ENCODE measurements at regions not wholly inside any gene's neighbourhood (a gene's known extent, or its start where the extent isn't known, plus 50 kb on each side); places are given as distances from the start of the nearest gene placed in this dataset.

DNA sequence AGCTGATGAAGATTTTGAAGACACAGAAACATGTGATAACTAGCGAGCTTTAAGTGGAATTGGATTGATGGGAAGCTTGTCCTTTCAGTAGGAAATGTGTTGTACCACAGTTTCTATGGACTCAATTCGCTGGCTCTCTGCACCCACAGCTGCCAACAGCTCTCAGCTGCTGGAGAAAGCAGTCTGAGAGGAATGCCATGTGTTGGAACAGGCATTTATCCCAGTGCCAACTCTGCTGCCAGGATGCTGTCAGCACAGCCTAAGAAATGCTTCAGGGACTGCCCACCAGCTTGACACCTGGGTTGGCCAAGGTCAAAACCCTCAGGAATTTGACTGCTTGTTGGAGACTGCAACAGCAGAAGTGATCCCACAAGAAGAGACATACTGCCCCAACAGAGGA, 193.0 kb upstream of the THSD7B start:
- DNase-seq (ENCODE audit: low read depth in 1 of 2, low spot score in 1 of 2), result no peak

DNA sequence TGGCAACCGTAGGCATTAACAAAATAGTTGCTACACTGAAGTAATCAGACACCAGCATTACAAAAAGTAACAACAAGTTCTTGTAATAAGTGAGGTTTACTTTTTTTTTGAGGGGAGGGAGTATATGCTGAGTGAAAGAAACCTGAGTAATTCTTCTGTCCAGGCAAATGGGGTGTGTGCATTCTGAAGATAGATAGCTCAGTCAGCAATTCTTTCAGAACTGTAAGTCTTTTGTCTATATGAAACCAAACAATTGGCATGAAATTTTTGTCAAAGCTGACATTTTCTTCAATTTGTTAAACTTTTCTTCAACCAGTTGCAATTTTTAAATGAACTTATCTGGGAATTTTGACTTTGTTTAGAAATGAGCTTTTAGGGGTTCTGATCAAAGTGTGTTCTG, 208.1 kb upstream of the THSD7B start:
- no peak for DNase-seq (ENCODE audit: low read depth in 1 of 2, low spot score in 1 of 2)

DNA sequence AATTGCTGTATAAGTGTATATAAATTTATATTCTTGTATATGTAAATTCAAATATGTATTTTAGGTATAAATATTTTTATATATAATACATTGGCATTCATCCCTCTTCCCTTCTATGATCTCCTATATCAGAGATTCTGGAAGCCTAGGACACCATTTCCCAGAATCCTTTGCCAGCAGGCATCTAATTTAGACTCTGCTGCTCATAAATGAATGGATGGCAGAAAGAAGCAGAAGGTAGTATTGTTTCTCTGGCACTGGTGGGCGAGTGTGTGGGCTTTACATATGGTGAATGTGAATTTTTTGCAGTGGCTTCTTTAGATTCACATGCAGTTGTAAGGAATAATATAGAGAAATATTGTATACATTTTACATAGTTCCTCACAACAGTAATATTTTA, 215.2 kb upstream of the THSD7B start:
- DNase-seq (ENCODE audit: low read depth in 1 of 2, low spot score in 1 of 2), result no peak

DNA sequence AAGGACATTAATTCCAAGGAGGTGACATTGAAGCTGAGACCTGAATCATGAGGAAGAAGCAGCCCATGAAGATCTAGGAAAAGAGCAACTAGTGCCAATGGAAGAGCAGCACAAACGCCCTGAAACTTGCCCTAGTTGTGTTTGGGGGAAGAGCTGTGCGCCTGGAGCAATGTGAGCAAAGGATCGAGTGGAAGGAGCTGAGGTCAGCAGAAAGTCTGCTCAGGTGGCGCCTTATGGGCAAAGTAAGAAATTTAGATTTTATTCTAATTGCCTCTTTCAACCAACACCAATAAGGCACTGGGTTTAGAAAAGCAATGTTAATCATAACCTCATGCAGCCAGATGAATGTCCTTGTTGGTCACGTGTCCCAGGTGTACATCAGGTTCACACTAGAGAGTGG, 226.0 kb upstream of the THSD7B start:
- no peak for DNase-seq (ENCODE audit: low read depth in 1 of 2, low spot score in 1 of 2)

DNA sequence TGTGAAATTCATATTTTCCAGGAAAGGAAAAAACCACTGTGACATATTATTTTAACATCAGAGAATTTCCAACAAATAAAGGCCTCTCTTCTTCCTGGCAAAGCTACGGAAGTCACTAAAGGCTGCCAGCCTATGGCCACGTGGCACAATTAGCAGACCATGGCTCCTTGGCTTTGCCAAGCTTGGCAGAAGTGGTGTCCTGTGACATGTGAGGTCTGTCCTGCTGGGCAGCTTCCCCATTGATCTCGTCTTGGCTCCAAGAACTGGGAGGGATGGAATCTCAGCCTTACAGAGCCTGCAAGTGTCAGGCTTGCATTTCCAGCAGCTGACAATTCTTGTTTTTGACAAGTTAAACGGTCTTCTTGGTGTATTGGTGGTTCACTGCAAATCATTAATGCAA, 226.9 kb upstream of the THSD7B start:
- DNase-seq (ENCODE audit: low read depth in 1 of 2, low spot score in 1 of 2), result no peak

DNA sequence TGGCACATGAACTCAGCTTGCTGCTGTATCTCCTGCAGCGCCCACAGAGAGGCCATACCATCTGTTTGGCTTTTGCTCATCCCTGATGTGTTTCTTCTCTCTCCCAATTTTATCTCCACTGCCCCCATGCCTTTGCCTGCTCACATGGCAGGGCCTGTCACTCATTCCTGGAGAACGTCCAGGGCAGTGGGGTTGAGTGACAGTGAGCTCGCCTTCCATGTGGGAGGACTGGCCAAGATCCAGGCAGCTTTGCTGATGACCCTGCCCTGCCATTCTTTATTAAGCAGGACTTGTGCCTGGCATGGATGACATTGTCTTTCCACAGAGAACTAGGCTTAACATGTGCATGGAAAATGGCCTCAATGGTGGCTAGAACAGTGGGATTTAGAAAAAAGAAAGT, 230.5 kb upstream of the THSD7B start:
- DNase-seq (ENCODE audit: low read depth in 1 of 2, low spot score in 1 of 2), result no peak

DNA sequence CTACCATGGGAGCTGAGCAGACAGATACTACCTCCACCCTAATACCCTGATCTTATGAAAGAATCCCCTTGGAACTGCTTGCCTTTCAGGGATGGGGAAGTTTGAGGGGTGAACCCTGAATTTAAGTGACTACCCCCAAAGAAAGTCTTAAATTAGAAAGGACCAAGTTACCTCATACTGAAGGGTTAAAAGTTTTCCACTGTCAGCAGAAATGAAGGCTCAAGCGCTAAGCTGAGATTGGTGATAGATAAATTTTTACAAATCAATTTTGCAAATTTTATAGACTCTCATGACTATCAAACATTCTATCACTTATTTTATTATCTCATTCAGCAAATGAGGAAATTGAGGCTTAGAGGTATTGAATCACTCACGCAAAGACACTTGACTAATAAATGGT, 233.2 kb upstream of the THSD7B start:
- DNase-seq (ENCODE audit: low read depth in 1 of 2, low spot score in 1 of 2), result no peak

DNA sequence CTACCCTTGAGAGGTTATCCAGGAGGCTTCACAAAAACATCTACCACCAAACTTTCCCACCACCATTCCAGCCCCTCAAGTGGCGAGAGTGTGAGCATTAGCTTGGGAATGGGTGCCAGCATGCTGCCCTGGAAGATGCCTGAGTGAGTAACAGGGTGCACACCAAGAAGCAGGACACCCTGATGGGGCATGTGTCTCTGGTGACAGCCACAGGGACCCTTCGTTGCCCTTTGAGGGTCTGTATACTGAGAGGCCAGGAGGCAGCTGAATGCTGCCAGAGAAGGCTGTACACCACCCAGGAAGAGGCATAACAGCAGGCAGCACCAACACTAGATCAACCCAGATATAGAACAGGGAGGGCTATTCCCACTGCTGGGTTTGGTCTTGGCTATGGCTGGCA, 233.6 kb upstream of the THSD7B start:
- no peak for DNase-seq (ENCODE audit: low read depth in 1 of 2, low spot score in 1 of 2)

DNA sequence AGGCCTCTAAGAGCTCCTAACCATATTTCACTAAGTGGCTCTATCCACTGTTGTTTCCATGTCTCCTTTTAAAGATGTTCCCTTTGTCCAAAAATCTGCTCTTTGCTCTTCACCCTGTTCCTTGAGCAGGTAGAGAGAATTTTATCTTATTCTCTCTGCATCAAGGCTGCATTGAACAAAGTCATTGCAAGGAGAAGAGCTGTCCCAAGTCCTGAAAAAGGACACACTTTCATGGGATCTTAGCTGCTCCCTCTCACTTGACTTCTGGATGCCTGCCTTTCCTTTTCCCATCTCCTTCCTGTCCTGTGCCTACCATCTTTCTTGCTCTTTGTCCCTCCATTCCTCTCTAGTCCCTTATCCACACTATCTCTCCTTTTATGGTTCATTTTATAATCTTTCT, 235.2 kb upstream of the THSD7B start:
- no peak for DNase-seq (ENCODE audit: low read depth in 1 of 2, low spot score in 1 of 2)

DNA sequence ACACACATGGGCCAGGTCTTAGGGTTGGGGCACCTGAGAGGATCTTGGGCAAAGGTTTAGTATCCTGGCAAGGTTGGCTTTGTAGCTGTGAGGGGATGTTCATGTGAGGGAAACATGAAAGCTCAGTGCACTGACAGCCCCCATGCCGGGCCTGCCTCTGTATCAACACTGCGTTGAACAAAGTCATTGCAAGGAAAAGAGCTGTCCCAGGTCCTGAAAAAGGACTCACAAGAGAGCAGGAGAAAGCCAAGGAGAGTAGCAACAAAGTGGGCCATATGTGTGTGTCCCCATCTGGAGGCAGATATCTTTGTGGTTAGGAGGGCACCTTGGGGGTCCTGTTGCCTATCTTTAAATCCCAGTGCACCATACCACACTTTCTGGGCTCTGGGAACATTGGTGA, 237.8 kb upstream of the THSD7B start:
- no peak for DNase-seq (ENCODE audit: low read depth in 1 of 2, low spot score in 1 of 2)

DNA sequence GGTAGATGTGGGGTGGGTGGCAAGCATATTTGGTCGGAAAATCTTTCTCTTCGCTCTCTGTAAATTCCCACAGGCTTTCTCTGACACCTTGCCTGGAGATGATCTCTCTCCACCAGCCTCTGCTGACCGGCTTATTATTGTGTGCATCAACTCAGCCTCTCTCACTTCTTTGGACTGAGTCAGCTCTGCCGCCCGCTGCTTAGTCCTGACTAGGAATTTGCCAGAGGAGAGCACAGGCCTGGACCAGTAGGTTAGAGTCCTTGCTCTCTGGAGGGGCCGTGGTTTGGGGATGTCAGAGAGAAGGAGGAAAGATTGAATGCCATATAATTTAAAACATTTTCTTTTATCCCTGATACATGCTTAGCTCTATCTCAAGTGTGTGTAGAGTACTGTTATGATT, 242.6 kb upstream of the THSD7B start:
- no peak for DNase-seq (ENCODE audit: low read depth in 1 of 2, low spot score in 1 of 2)

DNA sequence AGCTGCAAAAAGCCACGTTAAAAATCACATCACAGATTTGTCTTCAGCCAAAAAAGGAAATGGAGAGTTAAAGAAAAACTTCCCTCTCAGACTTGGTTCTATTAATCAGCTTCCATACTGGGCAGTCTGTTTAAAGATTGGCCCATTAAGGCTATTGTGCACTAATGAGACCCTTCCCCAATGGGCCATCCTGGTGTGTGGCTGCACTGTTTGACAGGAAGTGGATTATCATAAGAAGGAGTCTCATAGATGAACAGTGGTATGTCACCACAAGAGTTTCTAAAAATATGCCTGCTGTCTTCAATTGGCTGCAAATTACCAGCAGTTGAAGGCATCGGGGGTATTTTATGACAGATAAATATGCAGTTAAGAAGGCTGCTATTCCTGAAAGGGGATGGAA, 247.6 kb upstream of the THSD7B start:
- DNase-seq (ENCODE audit: low read depth in 1 of 2, low spot score in 1 of 2), result no peak

DNA sequence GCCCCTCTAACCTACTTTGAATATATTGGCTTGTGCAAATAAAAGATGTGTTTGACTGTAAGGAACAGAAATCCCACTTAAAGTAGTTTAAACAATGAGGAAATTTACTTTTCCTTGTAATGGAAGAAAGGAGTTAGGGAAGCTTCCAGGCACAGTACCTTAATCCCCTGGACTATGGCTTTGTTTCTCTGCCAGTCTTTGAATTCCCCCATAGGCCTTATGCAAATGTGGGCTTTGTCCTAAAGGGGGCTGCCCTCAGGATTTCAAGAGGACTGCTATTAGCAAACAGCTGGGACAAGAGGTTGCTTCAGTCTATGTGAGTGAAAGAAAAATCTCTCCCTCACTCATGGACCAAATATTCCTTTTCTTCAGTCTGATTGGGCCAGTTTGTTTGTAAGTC, 255.1 kb upstream of the THSD7B start:
- no peak for DNase-seq (ENCODE audit: low read depth in 1 of 2, low spot score in 1 of 2)

DNA sequence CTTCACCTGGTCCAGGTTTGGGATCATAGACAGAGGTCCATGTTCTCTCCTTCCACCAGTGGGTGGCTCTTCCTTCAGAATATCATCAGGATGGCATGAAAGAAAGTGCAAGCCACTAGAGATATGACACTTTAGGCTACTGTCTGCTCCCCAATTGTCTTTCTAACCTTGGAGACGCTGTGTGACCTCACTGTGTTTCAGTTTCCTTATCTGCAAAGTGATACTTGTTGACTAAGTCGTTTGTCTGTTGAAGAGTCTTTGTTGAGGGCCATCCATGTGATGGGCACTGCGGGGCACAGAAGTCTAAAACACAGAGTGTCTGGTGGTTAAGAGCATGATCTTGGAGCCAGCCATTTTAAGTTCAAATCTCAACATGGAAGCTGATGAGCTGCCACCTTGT, 259.9 kb upstream of the THSD7B start:
- no peak for DNase-seq (ENCODE audit: low read depth in 1 of 2, low spot score in 1 of 2)

DNA sequence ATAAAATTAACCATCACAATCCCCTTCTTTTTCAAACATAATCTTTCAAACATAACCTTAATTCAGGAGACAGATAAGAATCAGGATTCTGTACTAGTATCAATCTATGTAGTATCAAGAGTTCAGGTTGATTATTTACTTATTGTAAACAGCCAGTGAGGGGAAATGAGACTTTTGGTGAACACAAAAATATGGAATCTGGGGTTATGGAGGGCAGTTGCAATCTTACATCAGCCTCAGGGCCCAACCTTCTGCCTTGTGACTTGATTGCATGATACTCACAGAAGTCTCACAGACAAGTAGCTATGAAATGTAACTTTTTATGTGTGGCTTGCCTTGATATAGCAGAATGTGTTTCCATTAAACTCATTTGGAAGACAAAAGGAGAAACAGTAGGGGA, 262.7 kb upstream of the THSD7B start:
- DNase-seq (ENCODE audit: low read depth in 1 of 2, low spot score in 1 of 2), result no peak

DNA sequence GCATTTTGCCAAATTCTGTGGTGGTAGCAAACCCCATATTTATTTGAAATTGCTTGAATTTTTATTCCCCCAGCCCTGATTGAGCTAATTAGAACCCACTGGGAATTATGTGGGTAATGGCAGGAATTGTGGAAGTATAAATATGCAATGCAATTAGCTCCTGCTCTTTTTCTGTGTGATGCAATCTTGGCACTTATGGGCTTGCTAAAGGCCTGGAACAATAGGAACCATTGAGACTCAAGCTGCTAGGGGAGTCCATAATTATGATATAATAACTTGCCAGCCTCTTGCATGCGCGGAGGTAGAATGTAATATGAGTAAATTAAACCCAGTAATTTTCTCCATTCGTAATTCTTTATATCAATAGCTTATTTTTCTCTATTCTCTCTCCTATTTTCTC, 267.6 kb upstream of the THSD7B start:
- no peak for DNase-seq (ENCODE audit: low read depth in 1 of 2, low spot score in 1 of 2)

DNA sequence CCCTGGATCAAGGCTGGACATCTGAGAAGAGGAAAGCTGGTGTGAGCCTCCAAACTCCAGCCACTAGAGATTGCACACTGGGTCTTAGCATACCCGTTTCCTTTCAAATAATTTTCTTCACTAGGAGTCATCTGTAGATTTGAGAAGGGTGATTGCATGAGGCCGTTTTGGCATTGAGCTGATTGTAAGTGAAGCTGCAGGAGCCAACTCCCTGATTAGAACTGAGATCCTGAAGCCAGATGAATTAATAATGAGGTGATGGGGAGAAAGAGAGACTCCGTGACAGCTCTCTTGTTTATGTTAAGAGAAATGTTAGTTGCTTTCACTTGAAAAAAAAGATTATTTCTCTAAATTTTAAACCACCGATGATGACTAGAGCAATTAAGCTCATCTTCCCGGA, 268.4 kb upstream of the THSD7B start:
- DNase-seq (ENCODE audit: low read depth in 1 of 2, low spot score in 1 of 2), result no peak

DNA sequence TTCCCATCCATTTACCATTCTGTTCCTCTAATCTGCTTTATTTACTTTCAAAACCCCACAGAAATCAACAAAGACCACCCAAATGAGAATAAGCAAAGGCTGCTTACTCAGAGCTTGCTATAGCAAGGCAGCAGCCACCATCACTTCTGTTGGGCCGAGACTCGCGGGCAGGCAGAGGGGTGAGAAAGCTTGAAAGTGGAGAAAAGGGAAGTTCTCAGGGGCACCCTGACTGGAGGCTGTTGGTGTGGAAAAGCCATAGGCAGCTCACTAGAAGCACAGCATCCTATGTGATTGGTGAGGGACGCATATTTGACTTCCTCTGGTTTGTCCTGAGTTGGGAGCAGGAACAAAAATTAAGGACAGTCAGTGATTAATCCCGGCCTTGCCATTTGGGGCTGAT, 269.7 kb upstream of the THSD7B start:
- no peak for DNase-seq (ENCODE audit: low read depth in 1 of 2, low spot score in 1 of 2)

DNA sequence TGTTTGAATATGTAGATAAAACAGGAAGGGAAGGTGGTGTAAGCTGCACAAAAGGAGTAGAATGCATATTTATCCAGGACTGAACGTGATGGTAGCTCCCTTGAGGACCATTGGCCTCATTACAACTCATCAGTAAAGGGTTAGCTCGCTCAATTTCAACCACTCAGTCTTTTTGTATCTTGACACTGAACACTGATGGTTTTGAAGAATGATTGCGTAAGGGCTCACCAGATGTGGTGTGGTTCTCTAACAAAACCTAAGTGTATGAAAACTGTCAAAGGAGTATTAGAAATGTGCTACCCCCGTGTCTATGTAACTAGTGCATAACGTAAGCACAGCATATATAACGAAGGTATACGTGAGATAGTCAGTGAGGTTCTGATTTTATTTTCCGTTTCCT, 272.4 kb upstream of the THSD7B start:
- no peak for DNase-seq (ENCODE audit: low read depth in 1 of 2, low spot score in 1 of 2)

DNA sequence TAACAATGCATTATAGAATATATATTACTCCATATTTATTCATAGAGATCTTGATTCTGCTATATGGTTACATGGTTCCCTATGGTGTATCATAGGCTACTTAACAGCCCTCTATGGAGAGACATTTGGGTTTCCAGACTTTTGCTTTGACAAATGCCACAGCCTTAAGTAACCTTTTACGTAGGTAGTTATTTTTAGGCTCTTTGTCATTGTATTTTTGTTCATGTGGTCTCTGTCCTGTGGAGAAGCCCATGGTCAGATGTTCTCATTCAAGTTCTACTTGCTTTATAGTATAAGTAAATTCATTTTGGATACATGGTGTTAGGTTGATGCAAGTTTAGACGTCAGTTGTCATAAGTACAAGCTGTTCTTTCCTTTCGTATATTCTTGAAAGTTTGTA, 275.2 kb upstream of the THSD7B start:
- DNase-seq (ENCODE audit: low read depth in 1 of 2, low spot score in 1 of 2), result no peak

DNA sequence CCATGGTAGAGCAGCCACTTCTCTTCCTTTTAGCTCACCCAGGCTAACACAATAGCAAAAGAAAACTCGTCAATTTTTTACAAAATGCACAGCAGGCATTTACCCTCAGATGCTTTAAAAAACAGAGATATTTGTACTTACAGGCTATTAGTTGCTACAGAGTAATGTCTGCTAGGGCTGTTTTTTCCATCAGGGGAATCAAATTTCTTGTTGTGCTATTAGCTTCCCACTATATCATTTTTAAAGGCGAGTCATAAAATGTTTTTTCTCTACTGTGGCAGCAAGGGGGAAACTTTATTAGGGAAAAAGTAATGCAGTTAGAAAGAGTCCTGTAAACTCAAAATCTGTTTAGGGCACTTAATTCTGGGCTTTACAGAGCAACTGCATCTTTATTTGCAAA, 277.9 kb upstream of the THSD7B start:
- no peak for DNase-seq (ENCODE audit: low read depth in 1 of 2, low spot score in 1 of 2)

DNA sequence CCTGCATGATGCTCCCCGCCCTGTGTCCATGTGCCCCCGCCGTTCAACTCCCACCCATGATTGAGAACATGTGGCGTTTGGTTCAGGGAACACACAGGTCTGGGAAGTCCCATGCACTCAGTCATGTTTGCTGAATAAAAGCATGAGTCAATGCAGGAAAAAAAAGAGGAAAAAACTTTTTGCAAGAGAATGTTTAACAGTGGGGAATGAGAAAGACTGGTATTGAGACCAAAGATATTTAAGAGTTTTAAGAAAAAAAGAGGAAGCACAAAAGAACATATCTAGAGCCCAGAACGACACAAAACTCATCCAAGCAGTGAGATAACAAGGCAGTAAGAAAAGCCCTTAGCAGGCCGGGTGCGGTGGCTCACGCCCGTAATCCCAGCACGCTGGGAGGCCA, 279.2 kb upstream of the THSD7B start:
- no peak for DNase-seq (ENCODE audit: low read depth in 1 of 2, low spot score in 1 of 2)

DNA sequence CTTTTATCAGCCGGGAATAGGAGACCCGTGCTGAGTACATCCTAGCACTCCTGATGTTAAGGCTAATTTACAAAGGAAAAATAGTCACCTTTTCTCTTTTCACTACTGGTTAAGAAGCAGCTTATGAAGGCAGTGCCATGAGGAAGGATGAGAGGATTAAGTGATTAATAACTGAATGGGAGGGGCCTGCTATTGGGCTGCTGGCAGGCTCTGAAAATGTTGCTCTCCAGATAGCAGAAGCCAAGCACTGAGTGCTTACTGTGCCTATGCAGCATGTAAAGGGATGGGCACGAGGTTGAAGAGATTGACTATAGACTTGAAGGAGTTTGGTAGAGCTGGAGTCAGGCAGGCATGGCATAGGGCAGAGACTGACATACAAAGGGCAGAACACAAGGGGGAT, 282.4 kb upstream of the THSD7B start:
- no peak for DNase-seq (ENCODE audit: low read depth in 1 of 2, low spot score in 1 of 2)

DNA sequence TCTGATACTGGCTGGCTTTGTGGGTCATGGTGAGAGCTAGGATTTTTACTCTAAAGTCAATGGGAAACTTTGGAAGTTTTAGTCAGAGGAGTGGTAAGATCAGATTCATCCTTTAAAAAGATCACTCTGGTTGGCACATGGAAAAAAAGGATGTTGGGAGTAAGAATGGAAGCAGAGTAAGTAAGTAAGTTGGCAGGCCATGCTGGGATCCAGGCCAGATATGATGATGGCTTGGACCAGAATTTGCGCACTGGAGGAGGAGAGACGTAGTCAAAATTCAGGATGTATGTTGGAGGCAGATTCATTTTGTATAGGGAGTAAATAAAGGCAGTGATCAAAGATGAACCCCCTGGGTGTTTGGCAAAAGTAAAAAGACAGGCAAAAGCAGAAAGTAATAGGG, 283.3 kb upstream of the THSD7B start:
- no peak for DNase-seq (ENCODE audit: low read depth in 1 of 2, low spot score in 1 of 2)

DNA sequence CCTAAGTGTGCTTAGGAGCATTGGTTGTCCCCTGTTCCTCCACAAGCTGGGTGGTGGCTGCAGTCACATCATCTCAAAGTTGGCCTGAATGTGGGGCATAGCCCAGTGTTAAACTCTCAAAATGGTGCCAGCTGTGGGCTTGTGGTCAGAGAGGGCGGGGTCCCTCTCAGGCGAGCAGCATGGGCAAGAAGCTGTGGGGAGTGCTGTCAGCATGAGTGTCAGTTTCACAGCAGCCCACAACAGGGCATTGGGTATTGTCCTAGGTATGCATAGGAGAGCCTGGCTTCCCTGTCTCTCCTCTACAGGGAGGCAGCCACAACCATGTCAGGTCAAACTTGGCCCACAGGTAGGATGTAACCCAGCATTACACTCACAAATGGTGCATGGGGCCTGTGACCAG, 285.6 kb upstream of the THSD7B start:
- DNase-seq (ENCODE audit: low read depth in 1 of 2, low spot score in 1 of 2), result no peak

Measured in activated T-helper 1 cell treated with anti-CD3 and anti-CD28 coated beads, Interleukin-2, amount 50 U/mL, for 16 hours (primary cell).